B cell (primary cell): ENCODE measurements at regions not wholly inside any gene's neighbourhood (a gene's known extent, or its start where the extent isn't known, plus 50 kb on each side); places are given as distances from the start of the nearest gene placed in this dataset.

ENCODE experiments used
- CTCF ChIP-seq: fragments of 200-600 bp; IDR thresholded peaks from one replicate; pipeline ENCODE4 v1.8.0; 2022; ENCODE audit warnings: antibody characterized with exemption, mild to moderate bottlenecking
- EZH2 ChIP-seq: IDR thresholded peaks from 2 replicates; pipeline ENCODE4 v1.6.1; 2012; ENCODE audit warnings: borderline replicate concordance, low read depth, mild to moderate bottlenecking, moderate library complexity, low read length; ENCODE audit not compliant: insufficient read depth, poor library complexity, severe bottlenecking

GRCh38 chr13:28572871-28573270 is 77.9 kb upstream of the FLT1 start:
- TF ChIP-seq CTCF (no peak), EZH2 (no peak)
